ENCODE measurements at regions not wholly inside any gene's neighbourhood (a gene's known extent, or its start where the extent isn't known, plus 50 kb on each side); places are given as distances from the start of the nearest gene placed in this dataset.

DNA sequence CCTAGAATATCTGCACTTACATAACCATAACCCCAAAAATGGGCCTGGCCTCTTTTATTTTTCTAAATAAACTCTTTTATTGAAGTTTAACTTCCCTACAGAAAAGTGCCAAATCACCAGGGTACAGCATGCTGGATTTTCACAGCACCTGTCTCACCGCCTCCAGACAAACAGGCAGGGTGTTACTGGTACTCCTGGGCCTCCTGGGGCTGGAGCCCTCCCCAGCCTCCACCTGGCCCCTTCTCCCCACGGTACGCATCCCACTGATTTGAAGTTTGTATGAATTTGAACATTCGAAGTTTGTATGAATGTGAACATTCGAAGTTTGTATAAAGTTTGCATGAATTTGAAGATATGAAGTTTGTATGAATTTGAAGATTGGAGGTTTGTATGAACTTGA lies 232.1 kb downstream of the NDUFA10 start:
- 90% methylated on average over 5 of the region's 5 CpGs for WGBS
- no peak overlapping the region for H3K27ac ChIP-seq
- no peak overlapping the region for H3K4me3 ChIP-seq
- H3K27me3 ChIP-seq (replicated peaks; ENCODE audit: insufficient read depth) = no peaks in the 10 kb centered on the region
- no peak for DNase-seq (ENCODE audit: low spot score)
- no peaks in the 10 kb centered on the region for H3K9me3 ChIP-seq
- no peaks in the 10 kb centered on the region for H3K36me3 ChIP-seq
- intact Hi-C loops (cut with DNase I) = no loop called here
- H3K4me1 ChIP-seq (replicated peaks) = no peaks in the 10 kb centered on the region
- no peak for TF ChIP-seq POLR2AphosphoS5 (IDR thresholded peaks at IDR 0.05)
- TF ChIP-seq, protein P1, sequence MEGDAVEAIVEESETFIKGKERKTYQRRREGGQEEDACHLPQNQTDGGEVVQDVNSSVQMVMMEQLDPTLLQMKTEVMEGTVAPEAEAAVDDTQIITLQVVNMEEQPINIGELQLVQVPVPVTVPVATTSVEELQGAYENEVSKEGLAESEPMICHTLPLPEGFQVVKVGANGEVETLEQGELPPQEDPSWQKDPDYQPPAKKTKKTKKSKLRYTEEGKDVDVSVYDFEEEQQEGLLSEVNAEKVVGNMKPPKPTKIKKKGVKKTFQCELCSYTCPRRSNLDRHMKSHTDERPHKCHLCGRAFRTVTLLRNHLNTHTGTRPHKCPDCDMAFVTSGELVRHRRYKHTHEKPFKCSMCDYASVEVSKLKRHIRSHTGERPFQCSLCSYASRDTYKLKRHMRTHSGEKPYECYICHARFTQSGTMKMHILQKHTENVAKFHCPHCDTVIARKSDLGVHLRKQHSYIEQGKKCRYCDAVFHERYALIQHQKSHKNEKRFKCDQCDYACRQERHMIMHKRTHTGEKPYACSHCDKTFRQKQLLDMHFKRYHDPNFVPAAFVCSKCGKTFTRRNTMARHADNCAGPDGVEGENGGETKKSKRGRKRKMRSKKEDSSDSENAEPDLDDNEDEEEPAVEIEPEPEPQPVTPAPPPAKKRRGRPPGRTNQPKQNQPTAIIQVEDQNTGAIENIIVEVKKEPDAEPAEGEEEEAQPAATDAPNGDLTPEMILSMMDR (IDR thresholded peaks at IDR 0.05) = no peak

DNA sequence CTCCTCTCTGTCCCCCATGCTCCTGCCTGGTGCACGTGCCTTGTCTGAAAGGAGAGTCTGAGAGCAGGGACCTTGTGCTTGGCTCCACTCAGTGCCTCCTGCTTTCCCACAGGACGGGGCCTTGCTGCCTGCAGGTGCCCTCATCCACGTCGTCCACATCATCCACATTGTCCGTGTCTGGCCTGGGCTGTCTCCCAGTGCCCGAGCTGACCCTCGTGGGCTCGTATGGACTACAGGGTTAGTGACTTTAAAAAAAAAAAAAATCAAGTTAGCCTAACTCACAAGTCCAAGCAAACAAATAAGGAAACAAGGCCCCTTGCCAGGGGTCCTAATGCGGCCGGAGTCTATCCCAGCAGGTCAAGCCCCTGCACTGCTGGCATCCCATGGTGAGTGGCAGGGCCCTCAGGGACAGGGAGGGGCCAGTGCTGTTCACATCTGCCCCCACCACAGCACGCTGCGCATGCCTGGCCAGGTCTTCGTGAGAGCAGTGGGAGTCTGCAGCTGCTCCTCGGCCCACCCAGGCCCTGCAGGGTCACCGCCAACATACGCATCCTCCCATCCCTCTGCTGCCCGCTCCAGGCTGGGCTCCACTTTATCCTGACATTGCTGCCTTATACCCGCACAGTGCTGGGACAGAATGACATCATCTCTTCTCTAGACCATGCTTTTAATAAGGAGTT lies 232.6 kb downstream of the NDUFA10 start:
- intact Hi-C loops (cut with DNase I) = no loop called here
- TF ChIP-seq, protein P1 (IDR thresholded peaks at IDR 0.05) = no peak
- TF ChIP-seq POLR2A (IDR thresholded peaks at IDR 0.05) = no peak
- no peak for TF ChIP-seq POLR2AphosphoS5 (IDR thresholded peaks at IDR 0.05)

DNA sequence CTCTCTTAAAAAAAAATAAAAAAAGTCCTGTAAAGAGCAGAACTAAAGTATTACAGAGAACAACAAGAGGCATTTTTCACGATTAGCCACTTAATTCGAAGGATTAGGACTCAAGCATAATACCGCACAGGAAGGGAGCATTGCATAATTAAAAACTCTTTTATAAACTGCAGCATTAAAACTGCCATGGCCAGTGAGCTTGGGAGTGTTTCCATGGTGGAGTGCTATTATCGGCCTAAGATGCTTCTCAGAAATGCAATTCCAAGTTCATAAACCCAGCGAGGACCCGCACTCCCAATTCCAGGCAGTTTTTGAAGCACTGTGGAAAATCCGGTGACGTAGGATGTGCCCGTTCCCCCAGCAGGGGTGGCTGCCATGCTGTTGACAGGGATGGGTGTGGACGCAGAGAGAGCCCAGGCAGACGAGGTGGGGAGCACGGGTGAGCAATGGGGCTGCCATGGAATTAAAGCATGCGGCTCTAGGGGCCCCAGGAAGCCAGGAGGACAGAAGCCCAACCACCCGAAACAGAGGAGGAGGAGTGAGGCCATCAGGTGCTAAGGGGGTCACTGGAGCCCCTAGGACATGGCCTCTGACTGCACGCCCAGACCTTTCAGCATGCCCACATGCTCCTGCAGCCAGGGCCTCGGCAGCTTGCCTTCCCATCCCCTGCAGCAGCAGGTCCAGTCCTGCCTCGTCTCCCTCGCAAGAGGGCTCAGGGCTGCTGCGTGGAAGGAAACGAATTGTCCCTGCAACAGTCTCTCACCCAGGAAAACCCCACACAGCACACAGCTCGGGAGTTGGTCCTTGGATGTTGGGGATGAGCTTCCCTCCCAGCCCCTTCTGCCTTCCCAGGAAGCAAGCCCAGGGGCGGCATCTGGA lies 233.4 kb downstream of the NDUFA10 start:
- Histone ChIP-seq H3K9me3 (no peaks in the 10 kb centered on the region), H3K4me1 (replicated peaks) (no peaks in the 10 kb centered on the region), H3K27ac (no peak overlapping the region), H3K27me3 (replicated peaks; ENCODE audit: insufficient read depth) (no peaks in the 10 kb centered on the region), H3K36me3 (no peaks in the 10 kb centered on the region), H3K4me3 (no peak overlapping the region)
- TF ChIP-seq POLR2A (IDR thresholded peaks at IDR 0.05) = no peak
- TF ChIP-seq, protein P1 (IDR thresholded peaks at IDR 0.05) = no peak
- no peak for TF ChIP-seq POLR2AphosphoS5 (IDR thresholded peaks at IDR 0.05)
- intact Hi-C loops (cut with DNase I) = no loop called here
- DNase-seq (ENCODE audit: low spot score) = no peak
- WGBS = 65% methylated on average over 22 of the region's 22 CpGs

More for the DNA sequence above, 232.6 kb downstream of the NDUFA10 start:
- no peaks in the 10 kb centered on the region for H3K27me3 ChIP-seq (replicated peaks; ENCODE audit: insufficient read depth)
- no peak overlapping the region for H3K4me3 ChIP-seq
- no peaks in the 10 kb centered on the region for H3K36me3 ChIP-seq
- WGBS = 80% methylated on average over 18 of the region's 18 CpGs
- no peak overlapping the region for H3K27ac ChIP-seq
- DNase-seq (ENCODE audit: low spot score) = no peak
- H3K4me1 ChIP-seq (replicated peaks) = no peaks in the 10 kb centered on the region
- no peaks in the 10 kb centered on the region for H3K9me3 ChIP-seq

DNA sequence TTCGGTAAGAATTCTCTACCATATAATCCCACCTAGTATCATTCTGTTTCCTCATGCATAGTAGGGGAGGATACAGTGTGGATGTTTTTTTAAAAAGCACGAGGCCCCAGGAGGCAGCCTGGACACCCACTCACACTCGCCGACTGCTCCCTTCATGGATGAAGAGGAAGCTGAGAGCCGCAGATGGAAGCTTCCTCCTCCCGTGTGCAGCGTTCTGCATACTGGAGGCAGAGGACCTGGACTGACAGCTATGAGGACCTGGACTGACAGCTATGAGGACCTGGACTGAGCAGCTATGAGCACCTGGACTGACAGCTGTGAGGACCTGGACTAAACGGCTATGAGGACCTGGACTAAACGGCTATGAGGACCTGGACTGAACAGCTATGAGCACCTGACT lies 234.4 kb downstream of the NDUFA10 start:
- Histone ChIP-seq H3K9me3 (no peaks in the 10 kb centered on the region), H3K27ac (no peak overlapping the region), H3K4me1 (replicated peaks) (no peaks in the 10 kb centered on the region), H3K4me3 (no peak overlapping the region), H3K27me3 (replicated peaks; ENCODE audit: insufficient read depth) (no peaks in the 10 kb centered on the region), H3K36me3 (no peaks in the 10 kb centered on the region)
- no peak for DNase-seq (ENCODE audit: low spot score)
- TF ChIP-seq, protein P1 (IDR thresholded peaks at IDR 0.05) = no peak
- TF ChIP-seq POLR2A (IDR thresholded peaks at IDR 0.05) = no peak
- TF ChIP-seq POLR2AphosphoS5 (IDR thresholded peaks at IDR 0.05) = no peak
- intact Hi-C loops (cut with DNase I) = no loop called here
- WGBS = 71% methylated on average over 9 of the region's 9 CpGs
